ENCODE measurements at regions not wholly inside any gene's neighbourhood (a gene's known extent, or its start where the extent isn't known, plus 50 kb on each side); places are given as distances from the start of the nearest gene placed in this dataset.

DNA sequence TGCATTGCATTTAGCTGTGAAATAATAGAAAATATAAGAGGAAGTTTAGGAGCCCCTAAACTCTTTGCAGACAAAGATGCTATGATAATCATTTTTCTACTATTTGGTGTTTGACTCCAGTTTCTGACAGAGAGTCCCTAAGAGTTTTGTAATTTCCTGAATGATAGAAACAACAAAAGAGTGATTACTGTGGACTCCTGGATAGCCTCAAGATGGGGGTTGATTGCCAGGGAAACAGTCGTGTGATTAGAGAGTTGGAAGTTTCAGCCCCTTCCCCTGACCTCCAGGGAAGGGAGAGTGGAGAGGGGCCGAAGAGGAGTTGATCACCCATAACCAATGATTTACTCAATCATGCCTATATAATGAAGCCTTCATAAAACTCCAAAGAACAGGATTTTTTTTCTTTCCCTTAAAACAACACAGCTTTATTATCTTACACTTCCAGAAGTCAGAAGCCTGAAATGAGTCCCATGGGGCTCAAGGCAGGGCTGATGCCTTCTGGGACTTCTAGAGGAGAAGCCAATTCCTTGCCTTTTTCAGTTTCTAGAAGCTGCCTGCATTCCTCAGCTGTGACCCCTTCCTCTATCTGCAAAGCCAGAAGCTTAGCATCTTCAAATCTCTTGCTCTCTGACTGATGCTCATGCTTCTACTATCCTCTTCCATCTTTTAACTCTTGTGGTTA is 292.3 kb upstream of the ZPLD1 start:
- intact Hi-C loops (cut with micrococcal nuclease): no loop called here
- no peak for DNase-seq (ENCODE audit: low read depth, low spot score)
- no peak overlapping the region for H3K9ac ChIP-seq (ENCODE audit: low read length)
- no peaks in the 10 kb centered on the region for H4K20me1 ChIP-seq (ENCODE audit: insufficient read depth)
- ChIA-PET CTCF (no interaction called here), RAD21 (ENCODE audit: low non-redundant PET in 1 of 2, low total read pairs in 2 of 2, uncharacterized antibody in 2 of 2, unreplicated experiment in 2 of 2) (no interaction called here), POLR2A (no interaction called here)
- no peaks in the 10 kb centered on the region for H3K79me2 ChIP-seq (ENCODE audit: insufficient read depth, low read length)
- no peak overlapping the region for H3K27ac ChIP-seq (ENCODE audit: low read depth, low read length)
- no peaks in the 10 kb centered on the region for H3K27me3 ChIP-seq (ENCODE audit: insufficient read depth, low read length)
- H3K4me1 ChIP-seq (ENCODE audit: control insufficient read depth in 1 of 2, insufficient read depth in 2 of 2, low read length in 2 of 2): no peaks in the 10 kb centered on the region
- no peak overlapping the region for H2AFZ ChIP-seq (ENCODE audit: low read depth, low read length, poor library complexity, severe bottlenecking)
- no peak overlapping the region for H3K4me2 ChIP-seq (ENCODE audit: low read length)
- no peak for ATAC-seq
- no peak overlapping the region for H3K4me3 ChIP-seq (replicated peaks in 1 of 2; ENCODE audit: low read depth in 1 of 2, low read length in 2 of 2)
- no TSS peak for BruUV-seq (replicated peaks)
- no peaks in the 10 kb centered on the region for H3K9me2 ChIP-seq (ENCODE audit: insufficient read depth)
- H3K36me3 ChIP-seq (ENCODE audit: control insufficient read depth in 1 of 2, insufficient read depth in 2 of 2, low read length in 2 of 2): no peaks in the 10 kb centered on the region
- no peaks in the 10 kb centered on the region for H3K9me3 ChIP-seq (ENCODE audit: control insufficient read depth in 1 of 2, insufficient read depth in 1 of 2, low read depth in 1 of 2, low read length in 2 of 2)
- no peak for TF ChIP-seq POLR2AphosphoS5 (IDR thresholded peaks at IDR 0.05; ENCODE audit: low read depth, low read length)
- TF ChIP-seq RAD21 (IDR thresholded peaks at IDR 0.05; ENCODE audit: low read depth): no peak
- no peak for TF ChIP-seq POLR2A (IDR thresholded peaks at IDR 0.05; ENCODE audit: borderline replicate concordance, extremely low read depth, insufficient read depth, insufficient read length)

DNA sequence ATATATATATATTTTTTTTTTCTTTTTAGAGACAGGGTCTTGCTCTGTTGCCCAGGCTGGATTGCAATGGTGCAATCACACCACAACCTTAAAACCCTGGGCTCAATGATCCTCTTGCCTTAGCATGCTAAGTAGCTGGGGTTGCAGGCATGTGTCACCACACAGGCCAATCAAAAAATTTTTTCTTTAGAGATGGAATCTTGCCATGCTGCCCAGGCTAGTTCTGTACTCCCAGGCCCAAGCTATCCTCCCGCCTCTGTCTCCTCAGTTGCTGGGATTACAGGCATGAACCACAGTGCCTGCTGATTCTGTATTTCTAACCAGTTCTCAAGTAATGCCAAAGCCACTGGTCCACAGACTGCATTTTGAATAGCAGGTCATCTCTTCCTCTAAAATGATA is 291.3 kb upstream of the ZPLD1 start:
- CTCF ChIA-PET: no interaction called here
- RAD21 ChIA-PET (ENCODE audit: low non-redundant PET in 1 of 2, low total read pairs in 2 of 2, uncharacterized antibody in 2 of 2, unreplicated experiment in 2 of 2): no interaction called here

More for the DNA sequence above, 291.3 kb upstream of the ZPLD1 start:
- H3K79me2 ChIP-seq (ENCODE audit: insufficient read depth, low read length): no peaks in the 10 kb centered on the region
- no peaks in the 10 kb centered on the region for H3K9me2 ChIP-seq (ENCODE audit: insufficient read depth)
- no peak for ATAC-seq
- no peaks in the 10 kb centered on the region for H3K27me3 ChIP-seq (ENCODE audit: insufficient read depth, low read length)
- no peak overlapping the region for H3K4me2 ChIP-seq (ENCODE audit: low read length)
- H2AFZ ChIP-seq (ENCODE audit: low read depth, low read length, poor library complexity, severe bottlenecking): no peak overlapping the region
- no peaks in the 10 kb centered on the region for H3K4me1 ChIP-seq (ENCODE audit: control insufficient read depth in 1 of 2, insufficient read depth in 2 of 2, low read length in 2 of 2)
- intact Hi-C loops (cut with micrococcal nuclease): no loop called here
- POLR2A ChIA-PET: no interaction called here
- H3K4me3 ChIP-seq (replicated peaks in 1 of 2; ENCODE audit: low read depth in 1 of 2, low read length in 2 of 2): no peak overlapping the region
- no peak for DNase-seq (ENCODE audit: low read depth, low spot score)
- no peak overlapping the region for H3K9ac ChIP-seq (ENCODE audit: low read length)
- H3K36me3 ChIP-seq (ENCODE audit: control insufficient read depth in 1 of 2, insufficient read depth in 2 of 2, low read length in 2 of 2): no peaks in the 10 kb centered on the region
- TF ChIP-seq ZNF274 (IDR thresholded peaks at IDR 0.05; ENCODE audit: low read depth, low read length): no peak
- TF ChIP-seq POLR2A (IDR thresholded peaks at IDR 0.05; ENCODE audit: borderline replicate concordance, extremely low read depth, insufficient read depth, insufficient read length): no peak
- TF ChIP-seq, protein P1, sequence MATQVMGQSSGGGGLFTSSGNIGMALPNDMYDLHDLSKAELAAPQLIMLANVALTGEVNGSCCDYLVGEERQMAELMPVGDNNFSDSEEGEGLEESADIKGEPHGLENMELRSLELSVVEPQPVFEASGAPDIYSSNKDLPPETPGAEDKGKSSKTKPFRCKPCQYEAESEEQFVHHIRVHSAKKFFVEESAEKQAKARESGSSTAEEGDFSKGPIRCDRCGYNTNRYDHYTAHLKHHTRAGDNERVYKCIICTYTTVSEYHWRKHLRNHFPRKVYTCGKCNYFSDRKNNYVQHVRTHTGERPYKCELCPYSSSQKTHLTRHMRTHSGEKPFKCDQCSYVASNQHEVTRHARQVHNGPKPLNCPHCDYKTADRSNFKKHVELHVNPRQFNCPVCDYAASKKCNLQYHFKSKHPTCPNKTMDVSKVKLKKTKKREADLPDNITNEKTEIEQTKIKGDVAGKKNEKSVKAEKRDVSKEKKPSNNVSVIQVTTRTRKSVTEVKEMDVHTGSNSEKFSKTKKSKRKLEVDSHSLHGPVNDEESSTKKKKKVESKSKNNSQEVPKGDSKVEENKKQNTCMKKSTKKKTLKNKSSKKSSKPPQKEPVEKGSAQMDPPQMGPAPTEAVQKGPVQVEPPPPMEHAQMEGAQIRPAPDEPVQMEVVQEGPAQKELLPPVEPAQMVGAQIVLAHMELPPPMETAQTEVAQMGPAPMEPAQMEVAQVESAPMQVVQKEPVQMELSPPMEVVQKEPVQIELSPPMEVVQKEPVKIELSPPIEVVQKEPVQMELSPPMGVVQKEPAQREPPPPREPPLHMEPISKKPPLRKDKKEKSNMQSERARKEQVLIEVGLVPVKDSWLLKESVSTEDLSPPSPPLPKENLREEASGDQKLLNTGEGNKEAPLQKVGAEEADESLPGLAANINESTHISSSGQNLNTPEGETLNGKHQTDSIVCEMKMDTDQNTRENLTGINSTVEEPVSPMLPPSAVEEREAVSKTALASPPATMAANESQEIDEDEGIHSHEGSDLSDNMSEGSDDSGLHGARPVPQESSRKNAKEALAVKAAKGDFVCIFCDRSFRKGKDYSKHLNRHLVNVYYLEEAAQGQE (IDR thresholded peaks at IDR 0.05; ENCODE audit: low read depth): no peak
- no peak for TF ChIP-seq CEBPB (IDR thresholded peaks at IDR 0.05; ENCODE audit: low read depth)
- TF ChIP-seq, protein P2, sequence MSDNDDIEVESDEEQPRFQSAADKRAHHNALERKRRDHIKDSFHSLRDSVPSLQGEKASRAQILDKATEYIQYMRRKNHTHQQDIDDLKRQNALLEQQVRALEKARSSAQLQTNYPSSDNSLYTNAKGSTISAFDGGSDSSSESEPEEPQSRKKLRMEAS (IDR thresholded peaks at IDR 0.05): no peak
- no peak for TF ChIP-seq FOSL1 (IDR thresholded peaks at IDR 0.05; ENCODE audit: low read depth)
- TF ChIP-seq EGR1 (IDR thresholded peaks at IDR 0.05; ENCODE audit: low read depth): no peak
- TF ChIP-seq TCF7L2 (IDR thresholded peaks at IDR 0.05; ENCODE audit: borderline replicate concordance, extremely low read depth, insufficient read depth, insufficient read length): no peak
- no peak for TF ChIP-seq RAD21 (IDR thresholded peaks at IDR 0.05; ENCODE audit: low read depth)
- H3K9me3 ChIP-seq (ENCODE audit: control insufficient read depth in 1 of 2, insufficient read depth in 1 of 2, low read depth in 1 of 2, low read length in 2 of 2): no peaks in the 10 kb centered on the region
- no peaks in the 10 kb centered on the region for H4K20me1 ChIP-seq (ENCODE audit: insufficient read depth)
- no peak overlapping the region for H3K27ac ChIP-seq (ENCODE audit: low read depth, low read length)
- no TSS peak for BruUV-seq (replicated peaks)

Data from HCT116 (cell line).